GM23338 (cell line): ENCODE measurements at regions not wholly inside any gene's neighbourhood (a gene's known extent, or its start where the extent isn't known, plus 50 kb on each side); places are given as distances from the start of the nearest gene placed in this dataset.

Experiments
- CREB1 ChIP-seq: fragments of 250-450 bp; sonication (Bioruptor Pico); IDR thresholded peaks from 2 replicates; pipeline ENCODE4 v1.5.0; 2020; ENCODE audit warnings: low read depth, mild to moderate bottlenecking, moderate library complexity
- CTCF ChIP-seq, 2 experiments: fragments of 200-600 bp in 1 of 2; sonication (generic) in 1 of 2; conservative IDR thresholded peaks; 2 replicates each; pipeline versions ENCODE4 v1.5.1 to v1.6.1; 2016 to 2017; ENCODE audit warnings: antibody characterized with exemption in 2 of 2, low read depth in 2 of 2, mild to moderate bottlenecking in 2 of 2, moderate library complexity in 1 of 2
- ETS1 ChIP-seq: IDR thresholded peaks from 2 replicates; pipeline ENCODE4 v1.6.1; 2016; ENCODE audit warnings: antibody characterized with exemption
- EZH2 ChIP-seq: fragments of 200-600 bp; sonication (generic); IDR thresholded peaks from one replicate; pipeline ENCODE4 v1.8.0; 2017; ENCODE audit warnings: antibody characterized with exemption, mild to moderate bottlenecking, low read depth; ENCODE audit not compliant: unreplicated experiment
- EZH2phosphoT487 ChIP-seq: fragments of 200-600 bp; sonication (generic); IDR thresholded peaks from one replicate; pipeline ENCODE4 v1.8.1; 2018; ENCODE audit warnings: antibody characterized with exemption; ENCODE audit not compliant: unreplicated experiment
- JUNB ChIP-seq: IDR thresholded peaks from one replicate; pipeline ENCODE4 v1.6.1; 2016; ENCODE audit warnings: antibody characterized with exemption; ENCODE audit not compliant: unreplicated experiment
- NANOG ChIP-seq: IDR thresholded peaks from 2 replicates; pipeline ENCODE4 v1.6.1; 2016; ENCODE audit warnings: antibody characterized with exemption, borderline replicate concordance
- POLR2AphosphoS5 ChIP-seq: IDR thresholded peaks from 2 replicates; pipeline ENCODE4 v1.6.1; 2016; ENCODE audit warnings: antibody characterized with exemption, low read depth
- REST ChIP-seq: IDR thresholded peaks from one replicate; pipeline ENCODE4 v1.6.1; 2018; ENCODE audit warnings: antibody characterized with exemption; ENCODE audit not compliant: unreplicated experiment
- STAT1 ChIP-seq: IDR thresholded peaks from one replicate; pipeline ENCODE4 v1.6.1; 2016; ENCODE audit warnings: antibody characterized with exemption; ENCODE audit not compliant: unreplicated experiment
- ZNF114 ChIP-seq: fragments of 250-450 bp; sonication (Bioruptor Pico); IDR thresholded peaks from 2 replicates; pipeline ENCODE4 v1.5.0; 2020; ENCODE audit warnings: mild to moderate bottlenecking, moderate library complexity
- ZNF331 ChIP-seq: fragments of 250-450 bp; sonication (Bioruptor Pico); IDR thresholded peaks from 2 replicates; pipeline ENCODE4 v1.5.0; 2020; ENCODE audit warnings: low read depth, mild to moderate bottlenecking, moderate library complexity
- ZNF462 ChIP-seq: fragments of 250-450 bp; sonication (Bioruptor Pico); IDR thresholded peaks from 2 replicates; pipeline ENCODE4 v1.5.0; 2020; ENCODE audit warnings: mild to moderate bottlenecking, moderate library complexity

GRCh38 chr11:104672897-104673296 is 225.4 kb downstream of the CASP12 start:
- TF ChIP-seq EZH2 (no peak), POLR2AphosphoS5 (no peak), CREB1 (no peak), ETS1 (no peak), REST (no peak), CTCF (conservative IDR thresholded peaks at IDR 0.05; ENCODE audit: low read depth in 2 of 2) (no peak), EZH2phosphoT487 (no peak), JUNB (no peak), STAT1 (no peak), NANOG (no peak), ZNF114 (CRISPR knock-in tag) (no peak), ZNF331 (CRISPR knock-in tag) (no peak), ZNF462 (CRISPR knock-in tag) (no peak)
